LoVo (cell line): ENCODE measurements at regions not wholly inside any gene's neighbourhood (a gene's known extent, or its start where the extent isn't known, plus 50 kb on each side); places are given as distances from the start of the nearest gene placed in this dataset.

Experiments
- DNase-seq: peaks from one replicate; pipeline ENCODE4 v3.0.0-alpha.2; 2016; ENCODE audit warnings: low spot score

- no peak for DNase-seq
Measured at GRCh38 chr1:190540366-190540765, 62.7 kb upstream of the BRINP3 start.

GRCh38 chr1:190551638-190552037 lies 74.0 kb upstream of the BRINP3 start:
- no peak for DNase-seq

GRCh38 chr1:190560161-190560681 lies 82.6 kb upstream of the BRINP3 start:
- DNase-seq, result no peak

- DNase-seq, result no peak
Measured at GRCh38 chr1:190563230-190563629, 85.6 kb upstream of the BRINP3 start.

GRCh38 chr1:190564117-190564516 lies 86.5 kb upstream of the BRINP3 start:
- DNase-seq, result no peak

- DNase-seq, result no peak
Measured at GRCh38 chr1:190578017-190578416, 100.4 kb upstream of the BRINP3 start.

GRCh38 chr1:190578526-190578925 lies 100.9 kb upstream of the BRINP3 start:
- no peak for DNase-seq

- no peak for DNase-seq
Measured at GRCh38 chr1:190579552-190580193, 102.0 kb upstream of the BRINP3 start.

GRCh38 chr1:190583862-190584261 lies 106.2 kb upstream of the BRINP3 start:
- no peak for DNase-seq

- no peak for DNase-seq
Measured at GRCh38 chr1:190588424-190588823, 110.8 kb upstream of the BRINP3 start.

GRCh38 chr1:190595438-190595837 lies 117.8 kb upstream of the BRINP3 start:
- DNase-seq, result no peak

GRCh38 chr1:190597294-190597693 lies 119.6 kb upstream of the BRINP3 start:
- DNase-seq, result peak; percentile 6

- DNase-seq, result no peak
Measured at GRCh38 chr1:190599670-190600069, 122.0 kb upstream of the BRINP3 start.

GRCh38 chr1:190602325-190602724 lies 124.7 kb upstream of the BRINP3 start:
- no peak for DNase-seq

GRCh38 chr1:190608282-190608681 lies 130.6 kb upstream of the BRINP3 start:
- DNase-seq, result no peak

- no peak for DNase-seq
Measured at GRCh38 chr1:190615818-190616217, 138.2 kb upstream of the BRINP3 start.

- no peak for DNase-seq
Measured at GRCh38 chr1:190616235-190616634, 138.6 kb upstream of the BRINP3 start.

GRCh38 chr1:190619724-190620123 lies 142.1 kb upstream of the BRINP3 start:
- no peak for DNase-seq

- no peak for DNase-seq
Measured at GRCh38 chr1:190633488-190633887, 155.8 kb upstream of the BRINP3 start.

- no peak for DNase-seq
Measured at GRCh38 chr1:190634134-190634533, 156.5 kb upstream of the BRINP3 start.

GRCh38 chr1:190649553-190649952 lies 171.9 kb upstream of the BRINP3 start:
- DNase-seq, result no peak

- DNase-seq, result no peak
Measured at GRCh38 chr1:190658907-190659306, 181.2 kb upstream of the BRINP3 start.

GRCh38 chr1:190663962-190664361 lies 186.3 kb upstream of the BRINP3 start:
- no peak for DNase-seq

GRCh38 chr1:190665045-190665444 lies 187.4 kb upstream of the BRINP3 start:
- DNase-seq, result no peak
